SU-DHL-6 (cell line): ENCODE measurements at regions not wholly inside any gene's neighbourhood (a gene's known extent, or its start where the extent isn't known, plus 50 kb on each side); places are given as distances from the start of the nearest gene placed in this dataset.

Source experiments
- H2AFZ ChIP-seq: fragments of 200-600 bp; sonication (generic); 2 replicates; pipeline ENCODE4 v1.6.1; 2014; ENCODE audit warnings: low read depth, mild to moderate bottlenecking, moderate library complexity, mixed read lengths, antibody characterized with exemption, low read length; ENCODE audit not compliant: severe bottlenecking
- H3F3A ChIP-seq: fragments of 200-600 bp; shearing (Covaris generic); 2 replicates; pipeline ENCODE4 v1.6.0; 2016; ENCODE audit warnings: antibody characterized with exemption, mild to moderate bottlenecking; ENCODE audit not compliant: insufficient read depth
- H3K27ac ChIP-seq: fragments of 200-600 bp; sonication (generic); 2 replicates; pipeline ENCODE4 v1.5.1; 2016; ENCODE audit warnings: low read depth, mild to moderate bottlenecking, low read length, moderate library complexity, mixed read lengths
- H3K27me3 ChIP-seq: fragments of 200-600 bp; sonication (generic), shearing (Covaris generic); 2 replicates; pipeline ENCODE4 v1.6.0; 2014; ENCODE audit warnings: mild to moderate bottlenecking, low read length
- H3K36me3 ChIP-seq: fragments of 200-600 bp; sonication (generic); 2 replicates; pipeline ENCODE4 v1.6.1; 2014; ENCODE audit warnings: mild to moderate bottlenecking, low read length, mixed read lengths
- H3K4me2 ChIP-seq: fragments of 300-600, 200-600 bp; shearing (Covaris generic), sonication (generic); 2 replicates; pipeline ENCODE4 v1.6.0; 2014; ENCODE audit warnings: low read length, low read depth, mild to moderate bottlenecking; ENCODE audit not compliant: poor library complexity, severe bottlenecking
- H3K4me3 ChIP-seq: fragments of 200-600 bp; sonication (generic); 2 replicates; pipeline ENCODE4 v1.5.1; 2014; ENCODE audit warnings: antibody characterized with exemption, low read length, mild to moderate bottlenecking, mixed read lengths; ENCODE audit not compliant: insufficient read depth, poor library complexity, severe bottlenecking
- H3K79me2 ChIP-seq: fragments of 200-600 bp; sonication (generic); 2 replicates; pipeline ENCODE4 v1.6.1; 2014; ENCODE audit warnings: mild to moderate bottlenecking, low read length, moderate library complexity; ENCODE audit not compliant: insufficient read depth
- H3K9ac ChIP-seq: fragments of 200-600 bp; sonication (generic); 2 replicates; pipeline ENCODE4 v1.7.0; 2014; ENCODE audit warnings: mild to moderate bottlenecking, low read length
- H3K9me2 ChIP-seq: fragments of 200-600 bp; sonication (generic); replicated peaks from 2 replicates; pipeline ENCODE4 v1.6.1; 2014; ENCODE audit warnings: low read length; ENCODE audit not compliant: insufficient read depth
- H3K9me3 ChIP-seq: fragments of 200-600 bp; sonication (generic); 2 replicates; pipeline ENCODE4 v1.6.1; 2014; ENCODE audit warnings: low read length, mixed read lengths; ENCODE audit not compliant: insufficient read depth
- H4K20me1 ChIP-seq: fragments of 200-600 bp; sonication (generic); 2 replicates; pipeline ENCODE4 v1.6.1; 2014; ENCODE audit warnings: low read depth, mild to moderate bottlenecking, antibody characterized with exemption, low read length, moderate library complexity, mixed read lengths
- CTCF ChIP-seq: fragments of 200-600 bp; sonication (generic); IDR thresholded peaks from one replicate; pipeline ENCODE4 v1.5.1; 2017; ENCODE audit warnings: antibody characterized with exemption, mild to moderate bottlenecking, low read length, moderate library complexity; ENCODE audit not compliant: insufficient read depth, poor library complexity, severe bottlenecking
- EZH2phosphoT487 ChIP-seq: fragments of 200-600 bp; sonication (generic), shearing (Covaris generic); conservative IDR thresholded peaks from 2 replicates; pipeline ENCODE4 v1.6.1; 2018; ENCODE audit warnings: mild to moderate bottlenecking, antibody characterized with exemption, low read length, moderate library complexity, mixed read lengths

- TF ChIP-seq CTCF (no peak), EZH2phosphoT487 (no peak)
- Histone ChIP-seq H3K36me3 (no peaks in the 10 kb centered on the region), H3K9me3 (no peaks in the 10 kb centered on the region), H2AFZ (no peak overlapping the region), H3K4me3 (no peak overlapping the region), H3K27me3 (no peaks in the 10 kb centered on the region), H3K9ac (no peak overlapping the region), H4K20me1 (no peaks in the 10 kb centered on the region), H3K9me2 (no peaks in the 10 kb centered on the region), H3K4me2 (no peak overlapping the region), H3F3A (no peaks in the 10 kb centered on the region), H3K27ac (no peak overlapping the region), H3K79me2 (no peaks in the 10 kb centered on the region)
Observed at GRCh38 chr10:62744136-62744535, 60.4 kb upstream of the ADO start.

- no peaks in the 10 kb centered on the region for H3F3A ChIP-seq
- no peak overlapping the region for H2AFZ ChIP-seq
- no peak overlapping the region for H3K27ac ChIP-seq
- no peaks in the 10 kb centered on the region for H3K36me3 ChIP-seq
- no peak overlapping the region for H3K4me2 ChIP-seq
- H3K79me2 ChIP-seq: no peaks in the 10 kb centered on the region
- H3K27me3 ChIP-seq: no peaks in the 10 kb centered on the region
- H3K9ac ChIP-seq: no peak overlapping the region
- no peaks in the 10 kb centered on the region for H3K9me3 ChIP-seq
- no peaks in the 10 kb centered on the region for H3K9me2 ChIP-seq
- no peaks in the 10 kb centered on the region for H4K20me1 ChIP-seq
- no peak overlapping the region for H3K4me3 ChIP-seq
- TF ChIP-seq EZH2phosphoT487 (no peak), CTCF (no peak)
Observed at GRCh38 chr10:62745581-62745980, 58.9 kb upstream of the ADO start.

- H3F3A ChIP-seq: no peaks in the 10 kb centered on the region
- TF ChIP-seq CTCF (no peak), EZH2phosphoT487 (no peak)
Observed at GRCh38 chr10:62746951-62747729, 57.4 kb upstream of the ADO start.

More at GRCh38 chr10:62746951-62747729, 57.4 kb upstream of the ADO start:
- H3K27ac ChIP-seq: no peak overlapping the region
- H3K9ac ChIP-seq: no peak overlapping the region
- H3K36me3 ChIP-seq: no peaks in the 10 kb centered on the region
- H3K9me2 ChIP-seq: no peaks in the 10 kb centered on the region
- no peaks in the 10 kb centered on the region for H3K27me3 ChIP-seq
- no peaks in the 10 kb centered on the region for H3K9me3 ChIP-seq
- H4K20me1 ChIP-seq: no peaks in the 10 kb centered on the region
- no peak overlapping the region for H2AFZ ChIP-seq
- H3K4me2 ChIP-seq: no peak overlapping the region
- H3K79me2 ChIP-seq: no peaks in the 10 kb centered on the region
- no peak overlapping the region for H3K4me3 ChIP-seq
